SH-SY5Y (cell line): ENCODE measurements at regions not wholly inside any gene's neighbourhood (a gene's known extent, or its start where the extent isn't known, plus 50 kb on each side); places are given as distances from the start of the nearest gene placed in this dataset.

Experiments
- GATA2 ChIP-seq: IDR thresholded peaks from 2 replicates; pipeline ENCODE4 v1.6.1; 2011; ENCODE audit warnings: mild to moderate bottlenecking, low read depth, low read length
- GATA3 ChIP-seq: IDR thresholded peaks from 2 replicates; pipeline ENCODE4 v1.6.1; 2011; ENCODE audit warnings: low read depth, mild to moderate bottlenecking, low read length, moderate library complexity

DNA sequence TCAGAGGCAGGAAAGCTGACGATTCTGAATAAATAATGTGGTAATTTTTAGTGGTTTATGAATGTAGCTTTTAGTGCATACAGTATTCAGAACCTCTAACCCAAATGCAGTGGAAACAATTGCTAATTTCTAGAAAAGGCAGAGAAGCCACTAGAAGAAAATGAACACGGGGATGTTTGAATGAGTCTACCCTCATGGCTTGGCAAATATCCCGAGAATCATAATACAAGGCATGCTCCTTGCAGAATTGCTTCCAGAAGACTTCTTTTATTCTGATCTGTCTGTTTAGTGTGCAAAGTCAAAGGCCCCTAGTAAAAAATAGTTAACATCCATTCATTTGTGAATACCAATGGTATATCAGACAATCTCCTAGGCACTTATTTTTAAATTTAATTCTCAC lies 246.8 kb downstream of the LMO4 start:
- TF ChIP-seq GATA2 (no peak), GATA3 (no peak)
